ENCODE measurements at regions not wholly inside any gene's neighbourhood (a gene's known extent, or its start where the extent isn't known, plus 50 kb on each side); places are given as distances from the start of the nearest gene placed in this dataset.

DNA sequence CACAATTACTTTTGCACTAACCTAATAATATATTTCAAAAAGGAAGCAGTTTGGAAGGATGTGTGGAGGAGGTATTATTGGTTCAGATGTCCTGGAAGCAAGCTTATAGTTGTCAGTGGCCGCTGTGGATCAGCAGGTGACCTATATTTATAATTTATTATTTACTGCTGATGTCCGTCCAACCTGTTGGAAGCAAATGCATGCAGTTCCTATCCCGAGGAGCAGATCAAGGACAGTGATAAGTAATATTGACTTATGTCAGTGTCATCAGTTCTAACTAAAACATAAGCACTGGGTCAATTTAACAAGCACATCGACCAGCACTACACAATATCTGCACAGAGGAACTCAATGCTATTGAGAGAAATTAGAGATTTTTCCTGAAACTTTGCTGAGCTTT, 270.1 kb downstream of the BRINP2 start:
- no peak overlapping the region for H3K4ac ChIP-seq (ENCODE audit: low read depth, low read length)
- no peak overlapping the region for H3K4me2 ChIP-seq (ENCODE audit: low read depth, low read length)
- DNase-seq (no peak), ATAC-seq (ENCODE audit: low read depth) (no peak)
- H4K91ac ChIP-seq (ENCODE audit: insufficient read depth, low read depth, low read length) = no peak overlapping the region
- dilution Hi-C loops (cut with HindIII; ENCODE audit: low sequenced_read_pairs, unreplicated experiment) = no loop called here
- no peak overlapping the region for H4K8ac ChIP-seq (ENCODE audit: low read depth in 2 of 2, low read length in 2 of 2)
- no peak overlapping the region for H3K27ac ChIP-seq (ENCODE audit: insufficient read depth, low read length)
- WGBS, 2 experiments (ENCODE audit: extremely low coverage in 2 of 2, insufficient read length in 1 of 2) = no CpG with 5 or more reads among the region's 4 CpGs
- H2BK15ac ChIP-seq (ENCODE audit: low read depth, low read length) = no peak overlapping the region
- no peak overlapping the region for H3K18ac ChIP-seq (ENCODE audit: low read depth, low read length)
- no peak overlapping the region for H2AK9ac ChIP-seq (replicated peaks; ENCODE audit: low read depth, low read length, poor library complexity)
- H3K36me3 ChIP-seq (ENCODE audit: control insufficient read depth, insufficient read depth, low read length) = no peaks in the 10 kb centered on the region
- H3K23ac ChIP-seq (ENCODE audit: low read depth, low read length) = no peak overlapping the region
- H3K9me1 ChIP-seq (ENCODE audit: insufficient read depth, low read length) = no peaks in the 10 kb centered on the region
- H2AFZ ChIP-seq (replicated peaks; ENCODE audit: low read length, poor library complexity) = no peak overlapping the region
- H2BK120ac ChIP-seq (ENCODE audit: low read depth, low read length) = no peak overlapping the region
- no peak overlapping the region for H2BK5ac ChIP-seq (ENCODE audit: low read depth, low read length, poor library complexity, severe bottlenecking)
- POLR2A ChIA-PET (ENCODE audit: unreplicated experiment) = no interaction called here
- TF ChIP-seq CEBPB (IDR thresholded peaks at IDR 0.05; ENCODE audit: low read depth, low read length) (no peak), SMC3 (IDR thresholded peaks at IDR 0.05; ENCODE audit: low read depth, low read length) (no peak), RAD21 (IDR thresholded peaks at IDR 0.05; ENCODE audit: low read length) (no peak), RCOR1 (IDR thresholded peaks at IDR 0.05; ENCODE audit: insufficient replicate concordance, low read length) (no peak), CTCF (conservative IDR thresholded peaks at IDR 0.05; ENCODE audit: low read depth, low read length) (no peak), FOS (IDR thresholded peaks at IDR 0.05; ENCODE audit: low read depth, low read length) (no peak), MAFK (IDR thresholded peaks at IDR 0.05; ENCODE audit: low read depth, low read length) (no peak)
- H3K56ac ChIP-seq (ENCODE audit: extremely low read depth, insufficient read depth, low read length) = no peak overlapping the region
- intact Hi-C loops (cut with micrococcal nuclease) = no loop called here
- no TSS peak for BruUV-seq (replicated peaks)
- H4K20me1 ChIP-seq (ENCODE audit: insufficient read depth, low read length) = no peaks in the 10 kb centered on the region
- no peaks in the 10 kb centered on the region for H3K27me3 ChIP-seq (ENCODE audit: control insufficient read depth, insufficient read depth, low read length)
- H2BK20ac ChIP-seq (ENCODE audit: low read depth, low read length) = no peak overlapping the region
- CTCF ChIA-PET = no interaction called here
- no peak overlapping the region for H2AK5ac ChIP-seq (ENCODE audit: low read depth, low read length)
- H3K14ac ChIP-seq (replicated peaks; ENCODE audit: low read depth, low read length) = no peak overlapping the region
- no peak overlapping the region for H3K9ac ChIP-seq (ENCODE audit: low read depth, low read length)
- no peaks in the 10 kb centered on the region for H3K4me1 ChIP-seq (ENCODE audit: control insufficient read depth, insufficient read depth, low read length)
- H3K9me3 ChIP-seq (ENCODE audit: control insufficient read depth, insufficient read depth, low read length) = no peaks in the 10 kb centered on the region
- no peaks in the 10 kb centered on the region for H3K79me1 ChIP-seq (ENCODE audit: low read depth in 1 of 2, low read length in 2 of 2)
- in situ Hi-C loops (cut with MboI; ENCODE audit: low sequenced_read_pairs) = no loop called here
- no peak overlapping the region for H3K4me3 ChIP-seq (ENCODE audit: insufficient read depth, low read depth, low read length)
- no peak overlapping the region for H4K5ac ChIP-seq (ENCODE audit: low read depth, low read length)
